Mesenchymal stem cell (in vitro differentiated cells and primary cell): ENCODE measurements at regions not wholly inside any gene's neighbourhood (a gene's known extent, or its start where the extent isn't known, plus 50 kb on each side); places are given as distances from the start of the nearest gene placed in this dataset.

Experiments
- DNase-seq: peaks from one replicate; pipeline ENCODE4 v3.0.0-alpha.2; 2013
- H2AFZ ChIP-seq: one replicate; pipeline ENCODE4 v1.6.1; 2013; ENCODE audit warnings: low read depth, mild to moderate bottlenecking, control low read depth, inconsistent platforms, low read length, moderate library complexity
- H2AK5ac ChIP-seq: 2 replicates; pipeline ENCODE4 v1.6.1; 2013; ENCODE audit warnings: low read length, moderate library complexity, mild to moderate bottlenecking, inconsistent platforms; ENCODE audit not compliant: severe bottlenecking
- H2BK120ac ChIP-seq: one replicate; pipeline ENCODE4 v1.6.1; 2013; ENCODE audit warnings: low read depth, mild to moderate bottlenecking, inconsistent platforms, low read length, moderate library complexity
- H2BK12ac ChIP-seq, 2 experiments: one replicate each; pipeline ENCODE4 v1.6.1; 2013; ENCODE audit warnings: inconsistent platforms in 2 of 2, low read length in 2 of 2, mild to moderate bottlenecking in 2 of 2, moderate library complexity in 2 of 2, control low read depth in 1 of 2
- H2BK15ac ChIP-seq: one replicate; pipeline ENCODE4 v1.6.1; 2013; ENCODE audit warnings: mild to moderate bottlenecking, low read depth, inconsistent platforms; ENCODE audit not compliant: poor library complexity, severe bottlenecking
- H2BK5ac ChIP-seq: 2 replicates; pipeline ENCODE4 v1.6.1; 2013; ENCODE audit warnings: low read depth, mild to moderate bottlenecking, low read length, control low read depth, inconsistent platforms; ENCODE audit not compliant: poor library complexity, severe bottlenecking
- H3K14ac ChIP-seq, 2 experiments: one replicate each; pipeline ENCODE4 v1.6.1; 2013; ENCODE audit warnings: inconsistent platforms in 2 of 2, low read length in 2 of 2, control low read depth in 1 of 2, mild to moderate bottlenecking in 1 of 2, moderate library complexity in 1 of 2
- H3K18ac ChIP-seq, 2 experiments: one replicate each; pipeline ENCODE4 v1.6.1; 2013; ENCODE audit warnings: inconsistent platforms in 2 of 2, low read length in 2 of 2, control low read depth in 1 of 2, low read depth in 1 of 2, mild to moderate bottlenecking in 1 of 2
- H3K23ac ChIP-seq, 2 experiments: one replicate each; pipeline ENCODE4 v1.6.1; 2013; ENCODE audit warnings: inconsistent platforms in 2 of 2, low read length in 2 of 2, mild to moderate bottlenecking in 2 of 2, moderate library complexity in 2 of 2, control low read depth in 1 of 2
- H3K27ac ChIP-seq: 2 replicates; pipeline ENCODE4 v1.5.1; 2013; ENCODE audit warnings: mild to moderate bottlenecking, moderate library complexity, low read length, control low read depth, inconsistent platforms; ENCODE audit not compliant: poor library complexity, severe bottlenecking
- H3K27me3 ChIP-seq, 2 experiments: 2 replicates each; pipeline versions ENCODE4 v1.6.1 to v1.7.0; 2013; ENCODE audit warnings: low read length in 2 of 2, mild to moderate bottlenecking in 2 of 2, moderate library complexity in 2 of 2, control low read depth in 1 of 2, inconsistent platforms in 1 of 2; ENCODE audit not compliant: control insufficient read depth in 1 of 2, insufficient read depth in 1 of 2
- H3K36me3 ChIP-seq, 2 experiments: 2 replicates each; pipeline versions ENCODE4 v1.6.1 to v1.7.0; 2013; ENCODE audit warnings: low read length in 2 of 2, control low read depth in 1 of 2, inconsistent platforms in 1 of 2, low read depth in 1 of 2, mild to moderate bottlenecking in 1 of 2; ENCODE audit not compliant: insufficient read depth in 2 of 2, control insufficient read depth in 1 of 2
- H3K4ac ChIP-seq, 2 experiments: one replicate each; pipeline ENCODE4 v1.6.1; 2013; ENCODE audit warnings: inconsistent platforms in 2 of 2, low read length in 2 of 2, mild to moderate bottlenecking in 2 of 2, moderate library complexity in 2 of 2, control low read depth in 1 of 2, low read depth in 1 of 2
- H3K4me1 ChIP-seq: 2 replicates; pipeline ENCODE4 v1.6.1; 2013; ENCODE audit warnings: low read depth, low read length, control low read depth; ENCODE audit not compliant: control insufficient read depth, insufficient read depth
- H3K4me2 ChIP-seq: 2 replicates; pipeline ENCODE4 v1.6.1; 2013; ENCODE audit warnings: low read length, mild to moderate bottlenecking, inconsistent platforms; ENCODE audit not compliant: poor library complexity, severe bottlenecking
- H3K4me3 ChIP-seq, 2 experiments: 2 replicates each; pipeline versions ENCODE4 v1.5.1 to v1.7.0; 2013; ENCODE audit warnings: low read length in 2 of 2, mild to moderate bottlenecking in 2 of 2, control low read depth in 1 of 2, low read depth in 1 of 2; ENCODE audit not compliant: insufficient read depth in 1 of 2
- H3K79me1 ChIP-seq: replicated peaks from 2 replicates; pipeline ENCODE4 v1.6.1; 2013; ENCODE audit warnings: mild to moderate bottlenecking, control low read depth, low read length, inconsistent platforms; ENCODE audit not compliant: poor library complexity, severe bottlenecking
- H3K9ac ChIP-seq: 2 replicates; pipeline ENCODE4 v1.7.0; 2013; ENCODE audit warnings: mild to moderate bottlenecking, low read length, moderate library complexity
- H3K9me3 ChIP-seq: 2 replicates; pipeline ENCODE4 v1.7.0; 2013; ENCODE audit warnings: mild to moderate bottlenecking, low read length; ENCODE audit not compliant: control insufficient read depth
- H4K8ac ChIP-seq: one replicate; pipeline ENCODE4 v1.6.1; 2013; ENCODE audit warnings: inconsistent platforms, mild to moderate bottlenecking, low read length, moderate library complexity
- H4K91ac ChIP-seq: one replicate; pipeline ENCODE4 v1.6.1; 2013; ENCODE audit warnings: mild to moderate bottlenecking, low read length, inconsistent platforms
- WGBS: methylation state at CpG from one replicate; pipeline ENCODE4 v1.1.7; 2013; ENCODE audit warnings: mixed read lengths; 5-methylcytosine and 5-hydroxymethylcytosine counted together

GRCh38 chr9:115275753-115276152 lies 157.8 kb upstream of the TNC start:
- Histone ChIP-seq H2BK5ac (no peak overlapping the region), H2AK5ac (peak overlapping the region; percentile 93)
- 89% methylated on average over 5 of the region's 5 CpGs for WGBS

DNA sequence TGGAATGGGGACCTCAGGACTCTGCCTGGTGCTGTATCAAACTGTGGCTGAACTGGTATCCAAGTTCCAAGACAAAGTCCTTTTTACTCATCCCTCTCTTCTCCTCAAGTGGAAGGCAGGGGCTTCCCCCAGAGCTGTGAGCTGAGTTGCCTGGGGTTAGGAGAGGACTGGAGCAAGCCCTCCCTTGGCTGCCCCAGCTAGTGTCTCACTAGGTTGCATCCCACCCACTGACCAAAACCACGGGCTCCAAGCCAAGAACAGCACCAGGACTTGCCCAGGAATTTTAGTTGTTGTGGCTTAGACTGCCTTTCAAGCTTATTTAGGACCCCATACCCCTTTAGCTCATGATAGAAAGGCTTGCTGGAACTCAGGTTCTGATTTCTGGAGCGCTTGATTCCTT lies 158.7 kb upstream of the TNC start:
- Histone ChIP-seq H2BK120ac (no peak overlapping the region), H3K4ac (no peak overlapping the region), H3K27ac (no peak overlapping the region), H3K79me1 (no peaks in the 10 kb centered on the region), H4K8ac (no peak overlapping the region), H3K4me1 (peaks cover 6% of the 10 kb centered on the region), H3K4me2 (no peak overlapping the region), H3K36me3 (peaks cover 0 to 3% of the 10 kb centered on the region in 2 experiments), H2BK5ac (no peak overlapping the region), H3K9ac (no peak overlapping the region), H2BK15ac (no peak overlapping the region), H3K18ac (no peak overlapping the region), H3K27me3 (no peaks in the 10 kb centered on the region), H3K4me3 (no peak overlapping the region), H3K14ac (no peak overlapping the region), H2BK12ac (no peak overlapping the region), H4K91ac (no peak overlapping the region), H3K23ac (no peak overlapping the region), H3K9me3 (no peaks in the 10 kb centered on the region), H2AFZ (no peak overlapping the region), H2AK5ac (peak overlapping the region; percentile 65)
- DNase-seq, result no peak
- 89% methylated on average over 2 of the region's 2 CpGs for WGBS

More at GRCh38 chr9:115275753-115276152, 157.8 kb upstream of the TNC start:
- Histone ChIP-seq H3K23ac (no peak overlapping the region), H3K9ac (no peak overlapping the region), H3K27ac (no peak overlapping the region), H2AFZ (no peak overlapping the region), H3K36me3 (peaks cover 0 to 3% of the 10 kb centered on the region in 2 experiments), H3K4me1 (peaks cover 6% of the 10 kb centered on the region), H2BK120ac (no peak overlapping the region), H3K14ac (no peak overlapping the region), H2BK15ac (no peak overlapping the region), H4K91ac (no peak overlapping the region), H3K4ac (no peak overlapping the region), H4K8ac (no peak overlapping the region), H3K9me3 (no peaks in the 10 kb centered on the region), H3K4me3 (no peak overlapping the region), H3K27me3 (no peaks in the 10 kb centered on the region), H3K79me1 (no peaks in the 10 kb centered on the region), H3K18ac (no peak overlapping the region), H2BK12ac (no peak overlapping the region), H3K4me2 (no peak overlapping the region)
- no peak for DNase-seq

GRCh38 chr9:115277301-115277700 lies 159.3 kb upstream of the TNC start:
- WGBS, result 92% methylated on average over 2 of the region's 3 CpGs
- Histone ChIP-seq H3K27ac (no peak overlapping the region), H3K4ac (no peak overlapping the region), H4K8ac (no peak overlapping the region), H3K14ac (no peak overlapping the region), H3K23ac (no peak overlapping the region), H3K9me3 (no peaks in the 10 kb centered on the region), H3K18ac (no peak overlapping the region), H2AFZ (no peak overlapping the region), H3K4me1 (peaks cover 6% of the 10 kb centered on the region), H3K4me2 (no peak overlapping the region), H2BK12ac (no peak overlapping the region), H3K36me3 (peaks cover 0 to 3% of the 10 kb centered on the region in 2 experiments), H3K4me3 (no peak overlapping the region), H4K91ac (no peak overlapping the region), H2BK120ac (no peak overlapping the region), H3K9ac (no peak overlapping the region), H3K27me3 (no peaks in the 10 kb centered on the region), H2BK15ac (no peak overlapping the region), H3K79me1 (no peaks in the 10 kb centered on the region), H2AK5ac (no peak overlapping the region), H2BK5ac (no peak overlapping the region)
- DNase-seq, result no peak

- no peak overlapping the region for H3K4ac ChIP-seq
- no peak for DNase-seq
- no peaks in the 10 kb centered on the region for H3K79me1 ChIP-seq
- H4K91ac ChIP-seq, result no peak overlapping the region
- H3K36me3 ChIP-seq, result peaks cover 0 to 3% of the 10 kb centered on the region in 2 experiments
- H2BK5ac ChIP-seq, result no peak overlapping the region
- H3K9ac ChIP-seq, result no peak overlapping the region
- no peaks in the 10 kb centered on the region for H3K9me3 ChIP-seq
- H2BK120ac ChIP-seq, result no peak overlapping the region
- H3K4me2 ChIP-seq, result no peak overlapping the region
- H2AK5ac ChIP-seq, result no peak overlapping the region
- H3K23ac ChIP-seq, result no peak overlapping the region
- WGBS, result 10% methylated on average over 2 of the region's 4 CpGs
- no peak overlapping the region for H2AFZ ChIP-seq
- H3K18ac ChIP-seq, result no peak overlapping the region
- no peak overlapping the region for H3K4me3 ChIP-seq
- H3K27ac ChIP-seq, result no peak overlapping the region
- H2BK15ac ChIP-seq, result no peak overlapping the region
- H3K14ac ChIP-seq, result no peak overlapping the region
- peaks cover 6% of the 10 kb centered on the region for H3K4me1 ChIP-seq
- H4K8ac ChIP-seq, result no peak overlapping the region
- H3K27me3 ChIP-seq, result no peaks in the 10 kb centered on the region
- H2BK12ac ChIP-seq, result peak overlapping the region in 1 of 2 experiments; percentile 31
These were observed 160.5 kb upstream of the TNC start for GRCh38 chr9:115278326-115279035.
